SK-N-SH (cell line): ENCODE measurements at regions not wholly inside any gene's neighbourhood (a gene's known extent, or its start where the extent isn't known, plus 50 kb on each side); places are given as distances from the start of the nearest gene placed in this dataset.

Experiments
- CTCF ChIA-PET: fragments of 300-600, 350-600 bp; formaldehyde crosslinking; extraction: SDS; loops from one replicate; lab custom pipeline; 2021; lab: Yijun Ruan, JAX
- POLR2A ChIA-PET: fragments of 350-600 bp; sonication (Branson Sonifier 250); formaldehyde crosslinking; extraction: SDS; loops from one replicate; lab custom pipeline; 2020; ENCODE audit warnings: antibody characterized with exemption, inconsistent platforms; lab: Yijun Ruan, JAX
- DNase-seq: peaks from one replicate; pipeline ENCODE4 v3.0.0; 2012
- H2AFZ ChIP-seq: fragments of 200-600 bp; sonication (generic); 2 replicates; pipeline ENCODE4 v1.8.1; 2016; ENCODE audit warnings: antibody characterized with exemption, mild to moderate bottlenecking, low read depth
- H3F3A ChIP-seq: fragments of 200-600 bp; sonication (generic); replicated peaks from 2 replicates; pipeline ENCODE3; 2016; ENCODE audit warnings: antibody characterized with exemption, mild to moderate bottlenecking; ENCODE audit not compliant: insufficient read depth
- H3K27ac ChIP-seq, 2 experiments: fragments of 200-500 bp in 1 of 2; fragments of 200-600 bp in 1 of 2; sonication (Bioruptor generic) in 1 of 2; sonication (generic), shearing (Covaris generic) in 1 of 2; 2 replicates each; pipeline versions ENCODE4 v1.5.1 to v1.6.1; 2014 to 2016; ENCODE audit warnings: low read depth in 2 of 2, inconsistent platforms in 1 of 2, low read length in 1 of 2, mild to moderate bottlenecking in 1 of 2, mixed read lengths in 1 of 2
- H3K27me3 ChIP-seq: fragments of 200-600 bp; sonication (generic), shearing (Covaris generic); 2 replicates; pipeline ENCODE4 v1.6.1; 2016; ENCODE audit warnings: mixed run types; ENCODE audit not compliant: insufficient read depth
- H3K36me3 ChIP-seq, 2 experiments: fragments of 200-500 bp in 1 of 2; fragments of 200-600 bp in 1 of 2; sonication (Bioruptor generic) in 1 of 2; sonication (generic) in 1 of 2; replicated peaks in 1 of 2; 2 replicates each; pipeline versions ENCODE3 to v1.5.1; 2014 to 2016; ENCODE audit warnings: low read length in 1 of 2, mild to moderate bottlenecking in 1 of 2; ENCODE audit not compliant: insufficient read depth in 2 of 2, control insufficient read depth in 1 of 2
- H3K4me1 ChIP-seq, 2 experiments: fragments of 200-500 bp in 1 of 2; fragments of 200-600 bp in 1 of 2; sonication (Bioruptor generic) in 1 of 2; sonication (generic), shearing (Covaris generic) in 1 of 2; 2 replicates each; pipeline versions ENCODE4 v1.5.1 to v1.6.1; 2014 to 2016; ENCODE audit warnings: low read depth in 1 of 2, low read length in 1 of 2, mixed run types in 1 of 2; ENCODE audit not compliant: insufficient read depth in 2 of 2, control insufficient read depth in 1 of 2
- H3K4me2 ChIP-seq: fragments of 200-600 bp; sonication (generic), shearing (Covaris generic); 2 replicates; pipeline ENCODE4 v1.6.1; 2017; ENCODE audit warnings: mixed run types
- H3K4me3 ChIP-seq, 2 experiments: fragments of 200-500 bp in 1 of 2; fragments of 200-600 bp in 1 of 2; sonication (Bioruptor generic) in 1 of 2; sonication (generic), shearing (Covaris generic) in 1 of 2; 2 replicates each; pipeline versions ENCODE4 v1.5.1 to v1.8.1; 2014 to 2016; ENCODE audit warnings: low read depth in 2 of 2, inconsistent platforms in 1 of 2, low read length in 1 of 2, mild to moderate bottlenecking in 1 of 2, mixed read lengths in 1 of 2, moderate library complexity in 1 of 2
- H3K79me2 ChIP-seq: fragments of 200-600 bp; sonication (generic); 2 replicates; pipeline ENCODE4 v1.8.1; 2017; ENCODE audit warnings: mild to moderate bottlenecking; ENCODE audit not compliant: insufficient read depth
- H3K9ac ChIP-seq: fragments of 200-600 bp; sonication (generic); 2 replicates; pipeline ENCODE4 v1.6.1; 2017; ENCODE audit warnings: mixed run types
- H3K9me2 ChIP-seq: fragments of 200-600 bp; sonication (generic); 2 replicates; pipeline ENCODE4 v1.6.1; 2017; ENCODE audit warnings: mixed run types
- H3K9me3 ChIP-seq: fragments of 200-600 bp; sonication (generic); 2 replicates; pipeline ENCODE4 v1.6.1; 2017; ENCODE audit warnings: mixed run types, mild to moderate bottlenecking, moderate library complexity
- H4K20me1 ChIP-seq: fragments of 200-600 bp; sonication (generic); 2 replicates; pipeline ENCODE4 v1.6.1; 2017; ENCODE audit warnings: mild to moderate bottlenecking, mixed run types; ENCODE audit not compliant: insufficient read depth
- CHD2 ChIP-seq: fragments of 150-350 bp; IDR thresholded peaks from 2 replicates; pipeline ENCODE4 v1.6.1; 2018; ENCODE audit warnings: low read length; ENCODE audit not compliant: partially characterized antibody
- CTCF ChIP-seq: fragments of 200-600 bp; sonication (generic); IDR thresholded peaks from 2 replicates; pipeline ENCODE4 v1.6.1; 2017; ENCODE audit warnings: antibody characterized with exemption, mild to moderate bottlenecking, moderate library complexity
- EP300 ChIP-seq, 2 experiments: IDR thresholded peaks; 2 replicates each; pipeline versions ENCODE4 v1.4.0 to v1.6.1; 2012; ENCODE audit warnings: borderline replicate concordance in 1 of 2, low read depth in 1 of 2, low read length in 1 of 2
- EZH2phosphoT487 ChIP-seq: fragments of 200-600 bp; sonication (generic); IDR thresholded peaks from 2 replicates; pipeline ENCODE4 v1.6.1; 2017; ENCODE audit warnings: low read depth, mixed run types, mild to moderate bottlenecking, antibody characterized with exemption, moderate library complexity, borderline replicate concordance
- FOSL2 ChIP-seq: IDR thresholded peaks from 2 replicates; pipeline ENCODE4 v1.4.0; 2012; ENCODE audit warnings: low read depth, mild to moderate bottlenecking, moderate library complexity, borderline replicate concordance
- FOXJ3 ChIP-seq: sonication (generic); formaldehyde crosslinking; IDR thresholded peaks from 2 replicates; pipeline ENCODE4 v1.5.1; 2020; ENCODE audit warnings: mild to moderate bottlenecking, missing genetic modification reagents
- GATA2 ChIP-seq: sonication (generic); formaldehyde crosslinking; IDR thresholded peaks from 2 replicates; pipeline ENCODE4 v1.5.0; 2020; ENCODE audit warnings: mild to moderate bottlenecking, missing genetic modification reagents
- JUND ChIP-seq: IDR thresholded peaks from 2 replicates; pipeline ENCODE4 v1.4.0; 2012
- MEF2A ChIP-seq: IDR thresholded peaks from 2 replicates; pipeline ENCODE4 v1.4.0; 2012; ENCODE audit warnings: low read depth, borderline replicate concordance
- MXI1 ChIP-seq: IDR thresholded peaks from 2 replicates; pipeline ENCODE4 v1.6.1; 2012; ENCODE audit warnings: mild to moderate bottlenecking, low read depth, low read length, improper control_type of control experiment
- RAD21 ChIP-seq: IDR thresholded peaks from 2 replicates; pipeline ENCODE4 v1.6.1; 2012; ENCODE audit warnings: mild to moderate bottlenecking, low read length
- RCOR1 ChIP-seq: fragments of 150-350 bp; IDR thresholded peaks from 2 replicates; pipeline ENCODE4 v1.6.1; 2017; ENCODE audit warnings: antibody characterized with exemption, low read length
- RFX5 ChIP-seq: IDR thresholded peaks from 2 replicates; pipeline ENCODE4 v1.6.1; 2012; ENCODE audit warnings: mild to moderate bottlenecking, improper control_type of control experiment, low read length
- RXRA ChIP-seq: IDR thresholded peaks from 2 replicates; pipeline ENCODE4 v1.4.0; 2012; ENCODE audit warnings: low read depth, mild to moderate bottlenecking, borderline replicate concordance
- SIN3A ChIP-seq: IDR thresholded peaks from 2 replicates; pipeline ENCODE4 v1.6.1; 2012; ENCODE audit warnings: low read depth, mild to moderate bottlenecking, low read length, moderate library complexity, borderline replicate concordance
- TCF12 ChIP-seq: IDR thresholded peaks from 2 replicates; pipeline ENCODE4 v1.4.0; 2012
- USF1 ChIP-seq: IDR thresholded peaks from 2 replicates; pipeline ENCODE4 v1.4.0; 2012; ENCODE audit warnings: low read depth, borderline replicate concordance
- ZBTB33 ChIP-seq: IDR thresholded peaks from 2 replicates; pipeline ENCODE4 v1.4.0; 2012; ENCODE audit warnings: low read depth, borderline replicate concordance
- WGBS: methylation state at CpG from one replicate; pipeline ENCODE4 v1.1.6; 2017; ENCODE audit warnings: low lambda C conversion rate; 5-methylcytosine and 5-hydroxymethylcytosine counted together

GRCh38 chr10:111177379-111177778 is 100.5 kb downstream of the ADRA2A start:
- no peak overlapping the region for H3K9ac ChIP-seq
- DNase-seq = no peak
- no peak overlapping the region for H3K27ac ChIP-seq
- ChIA-PET POLR2A (no interaction called here), CTCF (interaction anchor here (3.9 kb wide), 1 partner anchor 101 kb away, joined by 18 read pairs; the partner anchor contains the start of gene ADRA2A)
- no peaks in the 10 kb centered on the region for H3K27me3 ChIP-seq
- WGBS = 18% methylated on average over 2 of the region's 2 CpGs
- H4K20me1 ChIP-seq = no peaks in the 10 kb centered on the region
- no peak overlapping the region for H3K4me2 ChIP-seq
- no peaks in the 10 kb centered on the region for H3K36me3 ChIP-seq
- H3K9me3 ChIP-seq = no peaks in the 10 kb centered on the region
- H3K9me2 ChIP-seq = no peaks in the 10 kb centered on the region
- H2AFZ ChIP-seq = no peak overlapping the region
- no peaks in the 10 kb centered on the region for H3F3A ChIP-seq
- H3K79me2 ChIP-seq = no peaks in the 10 kb centered on the region
- peaks cover 0 to 14% of the 10 kb centered on the region in 2 experiments; a peak in 2 of 4 replicates for H3K4me1 ChIP-seq
- no peak for TF ChIP-seq RXRA
- no peak for TF ChIP-seq MEF2A
- TF ChIP-seq TCF12 = no peak
- H3K4me3 ChIP-seq = no peak overlapping the region

GRCh38 chr10:111179514-111179913 is 102.7 kb downstream of the ADRA2A start:
- peak; percentile 12 for DNase-seq
- no peaks in the 10 kb centered on the region for H3K9me2 ChIP-seq
- H3F3A ChIP-seq = no peaks in the 10 kb centered on the region
- no peak overlapping the region for H3K4me3 ChIP-seq
- WGBS = 4% methylated on average over 2 of the region's 2 CpGs
- H3K27ac ChIP-seq = no peak overlapping the region
- peak; percentile 74 for TF ChIP-seq GATA2 (CRISPR knock-in tag)
- peak; percentile 71; the same call in 1 of the 2 replicates for TF ChIP-seq RCOR1
- no peak for TF ChIP-seq SIN3A
- peak in 1 of 2 experiments; percentile 72; a peak in 1 of 4 replicates for TF ChIP-seq EP300 (IDR thresholded peaks at IDR 0.05; ENCODE audit: borderline replicate concordance in 1 of 2, low read depth in 1 of 2, low read length in 1 of 2)
- peaks cover 0 to 14% of the 10 kb centered on the region in 2 experiments; a peak in 2 of 4 replicates for H3K4me1 ChIP-seq
- no peaks in the 10 kb centered on the region for H3K36me3 ChIP-seq
- CTCF ChIA-PET = interaction anchor here (1.7 kb wide), 1 partner anchor 13 kb away, joined by 5 read pairs; no protein-coding TSS in a partner anchor
- no peak overlapping the region for H3K4me2 ChIP-seq
- no peak overlapping the region for H3K9ac ChIP-seq
- no peaks in the 10 kb centered on the region for H3K27me3 ChIP-seq
- no peak overlapping the region for H2AFZ ChIP-seq
- H4K20me1 ChIP-seq = no peaks in the 10 kb centered on the region
- H3K79me2 ChIP-seq = no peaks in the 10 kb centered on the region
- POLR2A ChIA-PET = no interaction called here
- H3K9me3 ChIP-seq = no peaks in the 10 kb centered on the region

- no peaks in the 10 kb centered on the region for H3K9me2 ChIP-seq
- no peak overlapping the region for H3K4me3 ChIP-seq
- no peak for DNase-seq
- H4K20me1 ChIP-seq = no peaks in the 10 kb centered on the region
- 33% methylated on average over 1 of the region's 1 CpG for WGBS
- H2AFZ ChIP-seq = no peak overlapping the region
- no peaks in the 10 kb centered on the region for H3F3A ChIP-seq
- H3K36me3 ChIP-seq = no peaks in the 10 kb centered on the region
- H3K4me1 ChIP-seq = peaks cover 0 to 3% of the 10 kb centered on the region in 2 experiments; a peak in 1 of 4 replicates
- CTCF ChIA-PET = no interaction called here
- no peak overlapping the region for H3K9ac ChIP-seq
- POLR2A ChIA-PET = no interaction called here
- H3K27ac ChIP-seq = no peak overlapping the region
- no peaks in the 10 kb centered on the region for H3K27me3 ChIP-seq
- H3K79me2 ChIP-seq = no peaks in the 10 kb centered on the region
- no peak overlapping the region for H3K4me2 ChIP-seq
- TF ChIP-seq USF1 (no peak), JUND (no peak), EP300 (IDR thresholded peaks at IDR 0.05; ENCODE audit: borderline replicate concordance in 1 of 2, low read depth in 1 of 2, low read length in 1 of 2) (no peak), MEF2A (no peak), TCF12 (no peak), RFX5 (no peak), MXI1 (no peak), CHD2 (no peak), RCOR1 (no peak), SIN3A (no peak), RAD21 (no peak), CTCF (no peak), EZH2phosphoT487 (no peak), FOXJ3 (CRISPR knock-in tag) (no peak), FOSL2 (no peak), ZBTB33 (no peak)
- H3K9me3 ChIP-seq = no peaks in the 10 kb centered on the region
Observed at GRCh38 chr10:111186358-111186757, 109.5 kb downstream of the ADRA2A start.
